ENCODE measurements at regions not wholly inside any gene's neighbourhood (a gene's known extent, or its start where the extent isn't known, plus 50 kb on each side); places are given as distances from the start of the nearest gene placed in this dataset.

- TF ChIP-seq, protein P1, sequence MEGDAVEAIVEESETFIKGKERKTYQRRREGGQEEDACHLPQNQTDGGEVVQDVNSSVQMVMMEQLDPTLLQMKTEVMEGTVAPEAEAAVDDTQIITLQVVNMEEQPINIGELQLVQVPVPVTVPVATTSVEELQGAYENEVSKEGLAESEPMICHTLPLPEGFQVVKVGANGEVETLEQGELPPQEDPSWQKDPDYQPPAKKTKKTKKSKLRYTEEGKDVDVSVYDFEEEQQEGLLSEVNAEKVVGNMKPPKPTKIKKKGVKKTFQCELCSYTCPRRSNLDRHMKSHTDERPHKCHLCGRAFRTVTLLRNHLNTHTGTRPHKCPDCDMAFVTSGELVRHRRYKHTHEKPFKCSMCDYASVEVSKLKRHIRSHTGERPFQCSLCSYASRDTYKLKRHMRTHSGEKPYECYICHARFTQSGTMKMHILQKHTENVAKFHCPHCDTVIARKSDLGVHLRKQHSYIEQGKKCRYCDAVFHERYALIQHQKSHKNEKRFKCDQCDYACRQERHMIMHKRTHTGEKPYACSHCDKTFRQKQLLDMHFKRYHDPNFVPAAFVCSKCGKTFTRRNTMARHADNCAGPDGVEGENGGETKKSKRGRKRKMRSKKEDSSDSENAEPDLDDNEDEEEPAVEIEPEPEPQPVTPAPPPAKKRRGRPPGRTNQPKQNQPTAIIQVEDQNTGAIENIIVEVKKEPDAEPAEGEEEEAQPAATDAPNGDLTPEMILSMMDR (IDR thresholded peaks at IDR 0.05; ENCODE audit: poor library complexity) = no peak
- TF ChIP-seq EZH2 (IDR thresholded peaks at IDR 0.05; ENCODE audit: borderline replicate concordance) (no peak), EZH2phosphoT487 (IDR thresholded peaks at IDR 0.05; ENCODE audit: low read depth, severe bottlenecking, unreplicated experiment) (no peak)
Measured at GRCh38 chr2:193980599-193980998, 1676.4 kb upstream of the SLC39A10 start.

Data from hepatocyte (in vitro differentiated cells).